Ammon's horn (tissue), 1 donor: ENCODE measurements at regions not wholly inside any gene's neighbourhood (a gene's known extent, or its start where the extent isn't known, plus 50 kb on each side); places are given as distances from the start of the nearest gene placed in this dataset.
A peak's percentile ranks its signal among the peaks of the same experiment; 100 is the strongest.
"Not testable (repeated sequence)": the region's sequence is repeated elsewhere in the genome, so short reads cannot be mapped to it uniquely, and the experiment has no call there.

ENCODE experiments used
- DNase-seq: peaks from one replicate; pipeline ENCODE4 v3.0.0-alpha.2; 2016; ENCODE audit warnings: low spot score

- DNase-seq, result not testable (repeated sequence)
These were observed 62.7 kb upstream of the EZR start for GRCh38 chr6:158881884-158882283.

GRCh38 chr6:158881276-158881675, 62.1 kb upstream of the EZR start:
- not testable (repeated sequence) for DNase-seq

GRCh38 chr6:158879180-158879579, 60.0 kb upstream of the EZR start:
- DNase-seq, result no peak

GRCh38 chr6:158877716-158878115, 58.5 kb upstream of the EZR start:
- no peak for DNase-seq

- DNase-seq, result no peak
These were observed 57.7 kb upstream of the EZR start for GRCh38 chr6:158876886-158877285.

- no peak for DNase-seq
These were observed 51.4 kb upstream of the EZR start for GRCh38 chr6:158870649-158870957.

- DNase-seq, result peak; percentile 69
These were observed 50.9 kb upstream of the EZR start for GRCh38 chr6:158869826-158870648.

GRCh38 chr6:158868890-158869825, 50.0 kb upstream of the EZR start:
- peak; percentile 66 for DNase-seq
